Hepatocyte (in vitro differentiated cells): ENCODE measurements at regions not wholly inside any gene's neighbourhood (a gene's known extent, or its start where the extent isn't known, plus 50 kb on each side); places are given as distances from the start of the nearest gene placed in this dataset.

Experiments
- CTCF ChIP-seq: fragments of 200-600 bp; sonication (generic); IDR thresholded peaks from 2 replicates; pipeline ENCODE4 v1.5.1; 2016; ENCODE audit warnings: antibody characterized with exemption, mild to moderate bottlenecking; ENCODE audit not compliant: poor library complexity
- EZH2 ChIP-seq: fragments of 200-600 bp; sonication (generic); IDR thresholded peaks from 2 replicates; pipeline ENCODE4 v1.6.1; 2016; ENCODE audit warnings: antibody characterized with exemption, mild to moderate bottlenecking, borderline replicate concordance
- EZH2phosphoT487 ChIP-seq: fragments of 200-600 bp; sonication (generic); IDR thresholded peaks from one replicate; pipeline ENCODE4 v1.6.1; 2018; ENCODE audit warnings: antibody characterized with exemption, mild to moderate bottlenecking, low read depth, moderate library complexity; ENCODE audit not compliant: unreplicated experiment, severe bottlenecking

- TF ChIP-seq CTCF (no peak), EZH2 (no peak), EZH2phosphoT487 (no peak)
Measured at GRCh38 chr4:123744664-123745290, 348.2 kb downstream of the SPRY1 start.
